CD4-positive, alpha-beta T cell treated with Interleukin-17A for 1 hour (primary cell): ENCODE measurements at regions not wholly inside any gene's neighbourhood (a gene's known extent, or its start where the extent isn't known, plus 50 kb on each side); places are given as distances from the start of the nearest gene placed in this dataset.
"Not testable (repeated sequence)": the region's sequence is repeated elsewhere in the genome, so short reads cannot be mapped to it uniquely, and the experiment has no call there.

ENCODE experiments used
- DNase-seq: peaks from one replicate; pipeline ENCODE4 v3.0.0-alpha.2; 2020

GRCh38 chr10:60508831-60509230 is 119.2 kb upstream of the ANK3 start:
- DNase-seq = no peak

GRCh38 chr10:60508037-60508436 is 118.4 kb upstream of the ANK3 start:
- DNase-seq = no peak

GRCh38 chr10:60502621-60503020 is 112.9 kb upstream of the ANK3 start:
- DNase-seq = no peak

- DNase-seq = no peak
Observed at GRCh38 chr10:60498985-60499384, 109.3 kb upstream of the ANK3 start.

- DNase-seq = no peak
Observed at GRCh38 chr10:60497364-60497763, 107.7 kb upstream of the ANK3 start.

GRCh38 chr10:60496181-60496580 is 106.5 kb upstream of the ANK3 start:
- no peak for DNase-seq

GRCh38 chr10:60495338-60496055 is 105.8 kb upstream of the ANK3 start:
- DNase-seq = no peak

GRCh38 chr10:60494774-60495173 is 105.1 kb upstream of the ANK3 start:
- DNase-seq = no peak

- no peak for DNase-seq
Observed at GRCh38 chr10:60491162-60491561, 101.5 kb upstream of the ANK3 start.

- no peak for DNase-seq
Observed at GRCh38 chr10:60490013-60490412, 100.3 kb upstream of the ANK3 start.

- no peak for DNase-seq
Observed at GRCh38 chr10:60488111-60488669, 98.5 kb upstream of the ANK3 start.

- no peak for DNase-seq
Observed at GRCh38 chr10:60487543-60487942, 97.9 kb upstream of the ANK3 start.

- DNase-seq = no peak
Observed at GRCh38 chr10:60485025-60485424, 95.3 kb upstream of the ANK3 start.

- DNase-seq = no peak
Observed at GRCh38 chr10:60480865-60481563, 91.3 kb upstream of the ANK3 start.

GRCh38 chr10:60479305-60480020 is 89.8 kb upstream of the ANK3 start:
- no peak for DNase-seq

GRCh38 chr10:60476451-60476850 is 86.8 kb upstream of the ANK3 start:
- no peak for DNase-seq

GRCh38 chr10:60473557-60473956 is 83.9 kb upstream of the ANK3 start:
- no peak for DNase-seq

GRCh38 chr10:60470091-60470490 is 80.4 kb upstream of the ANK3 start:
- no peak for DNase-seq

- not testable (repeated sequence) for DNase-seq
Observed at GRCh38 chr10:60469147-60469546, 79.5 kb upstream of the ANK3 start.

- DNase-seq = no peak
Observed at GRCh38 chr10:60467202-60467546, 77.5 kb upstream of the ANK3 start.

GRCh38 chr10:60466267-60467201 is 76.9 kb upstream of the ANK3 start:
- no peak for DNase-seq

GRCh38 chr10:60465801-60466200 is 76.1 kb upstream of the ANK3 start:
- DNase-seq = no peak

GRCh38 chr10:60464659-60465058 is 75.0 kb upstream of the ANK3 start:
- DNase-seq = no peak
